GM21786 (cell line): ENCODE measurements at regions not wholly inside any gene's neighbourhood (a gene's known extent, or its start where the extent isn't known, plus 50 kb on each side); places are given as distances from the start of the nearest gene placed in this dataset.

Experiments used
- ATAC-seq: cut with Tn5 transposase; IDR thresholded peaks from one replicate; pipeline ENCODE4 v1.9.1; 2021; ENCODE audit not compliant: unreplicated experiment

- ATAC-seq = no peak
These were observed 65.0 kb downstream of the CBLN1 start for GRCh38 chr16:49216593-49216992.

- no peak for ATAC-seq
These were observed 68.0 kb downstream of the CBLN1 start for GRCh38 chr16:49213594-49213993.

GRCh38 chr16:49204191-49204590, 77.4 kb downstream of the CBLN1 start:
- no peak for ATAC-seq

- no peak for ATAC-seq
These were observed 78.3 kb downstream of the CBLN1 start for GRCh38 chr16:49203361-49203760.

GRCh38 chr16:49201118-49201517, 80.5 kb downstream of the CBLN1 start:
- no peak for ATAC-seq

- ATAC-seq = no peak
These were observed 81.3 kb downstream of the CBLN1 start for GRCh38 chr16:49200223-49200820.

- no peak for ATAC-seq
These were observed 86.4 kb downstream of the CBLN1 start for GRCh38 chr16:49195237-49195548.

GRCh38 chr16:49194537-49195236, 87.0 kb downstream of the CBLN1 start:
- ATAC-seq = no peak

GRCh38 chr16:49193596-49193995, 88.0 kb downstream of the CBLN1 start:
- no peak for ATAC-seq

- no peak for ATAC-seq
These were observed 92.4 kb downstream of the CBLN1 start for GRCh38 chr16:49189286-49189685.

- no peak for ATAC-seq
These were observed 97.7 kb downstream of the CBLN1 start for GRCh38 chr16:49183911-49184310.

- ATAC-seq = no peak
These were observed 99.7 kb downstream of the CBLN1 start for GRCh38 chr16:49181791-49182518.

GRCh38 chr16:49179714-49180330, 101.8 kb downstream of the CBLN1 start:
- ATAC-seq = no peak

GRCh38 chr16:49168126-49168525, 113.5 kb downstream of the CBLN1 start:
- no peak for ATAC-seq

GRCh38 chr16:49165025-49165424, 116.6 kb downstream of the CBLN1 start:
- ATAC-seq = no peak

GRCh38 chr16:49161191-49161590, 120.4 kb downstream of the CBLN1 start:
- ATAC-seq = no peak

GRCh38 chr16:49158029-49158642, 123.5 kb downstream of the CBLN1 start:
- ATAC-seq = no peak

- no peak for ATAC-seq
These were observed 131.3 kb downstream of the CBLN1 start for GRCh38 chr16:49150341-49150740.

GRCh38 chr16:49148410-49148809, 133.2 kb downstream of the CBLN1 start:
- no peak for ATAC-seq

GRCh38 chr16:49140618-49141017, 141.0 kb downstream of the CBLN1 start:
- no peak for ATAC-seq

- no peak for ATAC-seq
These were observed 151.2 kb downstream of the CBLN1 start for GRCh38 chr16:49130397-49130796.

GRCh38 chr16:49129935-49130334, 151.7 kb downstream of the CBLN1 start:
- ATAC-seq = no peak
